SJSA1 (cell line): ENCODE measurements at regions not wholly inside any gene's neighbourhood (a gene's known extent, or its start where the extent isn't known, plus 50 kb on each side); places are given as distances from the start of the nearest gene placed in this dataset.

Experiments used
- DNase-seq, 2 experiments: peaks; one replicate each; pipeline ENCODE4 v3.0.0-alpha.2; 2015 to 2020; ENCODE audit warnings: low spot score in 2 of 2, low read depth in 1 of 2
- H3K27ac ChIP-seq: fragments of 250-450 bp; sonication (Bioruptor Pico); 2 replicates; pipeline ENCODE4 v1.5.1; 2020; ENCODE audit warnings: mild to moderate bottlenecking, moderate library complexity
- H3K27me3 ChIP-seq: fragments of 250-450 bp; sonication (Bioruptor Pico); replicated peaks from 2 replicates; pipeline ENCODE4 v1.5.1; 2020; ENCODE audit warnings: mild to moderate bottlenecking, moderate library complexity
- H3K36me3 ChIP-seq: fragments of 250-450 bp; sonication (Bioruptor Pico); 2 replicates; pipeline ENCODE4 v1.5.1; 2020; ENCODE audit warnings: mild to moderate bottlenecking
- H3K4me1 ChIP-seq: fragments of 250-450 bp; sonication (Bioruptor Pico); replicated peaks from 2 replicates; pipeline ENCODE4 v1.6.1; 2021; ENCODE audit warnings: mild to moderate bottlenecking
- H3K4me3 ChIP-seq: fragments of 250-450 bp; sonication (Bioruptor Pico); 2 replicates; pipeline ENCODE4 v1.5.1; 2020; ENCODE audit warnings: mild to moderate bottlenecking
- H3K9me3 ChIP-seq: fragments of 250-450 bp; sonication (Bioruptor Pico); replicated peaks from 2 replicates; pipeline ENCODE4 v1.5.1; 2020; ENCODE audit warnings: mild to moderate bottlenecking

- no peak for DNase-seq
- no peaks in the 10 kb centered on the region for H3K4me1 ChIP-seq
- H3K4me3 ChIP-seq: no peak overlapping the region
- H3K27ac ChIP-seq: no peak overlapping the region
- H3K9me3 ChIP-seq: 0 out of 2 replicates have a peak, but pooled peaks cover 2% of the 10 kb centered on the region
- H3K36me3 ChIP-seq: no peaks in the 10 kb centered on the region
- H3K27me3 ChIP-seq: no peaks in the 10 kb centered on the region
Measured at GRCh38 chr22:49491726-49492125, 335.9 kb downstream of the BRD1 start.

- H3K36me3 ChIP-seq: no peaks in the 10 kb centered on the region
- H3K4me1 ChIP-seq: no peaks in the 10 kb centered on the region
- H3K27me3 ChIP-seq: no peaks in the 10 kb centered on the region
- 0 out of 2 replicates have a peak, but pooled peaks cover 4% of the 10 kb centered on the region for H3K9me3 ChIP-seq
- H3K27ac ChIP-seq: no peak overlapping the region
- DNase-seq: no peak
- H3K4me3 ChIP-seq: no peak overlapping the region
Measured at GRCh38 chr22:49491221-49491635, 336.4 kb downstream of the BRD1 start.

GRCh38 chr22:49490692-49491091 is 337.0 kb downstream of the BRD1 start:
- no peaks in the 10 kb centered on the region for H3K27me3 ChIP-seq
- no peaks in the 10 kb centered on the region for H3K36me3 ChIP-seq
- no peak overlapping the region for H3K27ac ChIP-seq
- peaks cover 4% of the 10 kb centered on the region; the same call in 1 of the 2 replicates for H3K9me3 ChIP-seq
- no peak overlapping the region for H3K4me3 ChIP-seq
- H3K4me1 ChIP-seq: no peaks in the 10 kb centered on the region
- DNase-seq: no peak

- peaks cover 4% of the 10 kb centered on the region; the same call in 1 of the 2 replicates for H3K9me3 ChIP-seq
- no peaks in the 10 kb centered on the region for H3K36me3 ChIP-seq
- H3K4me1 ChIP-seq: no peaks in the 10 kb centered on the region
Measured at GRCh38 chr22:49489821-49490220, 337.9 kb downstream of the BRD1 start.

GRCh38 chr22:49488943-49489342 is 338.7 kb downstream of the BRD1 start:
- H3K9me3 ChIP-seq: peaks cover 4% of the 10 kb centered on the region; the same call in 1 of the 2 replicates
- H3K36me3 ChIP-seq: no peaks in the 10 kb centered on the region
- no peaks in the 10 kb centered on the region for H3K27me3 ChIP-seq
- no peak overlapping the region for H3K27ac ChIP-seq
- no peaks in the 10 kb centered on the region for H3K4me1 ChIP-seq
- DNase-seq: no peak
- H3K4me3 ChIP-seq: no peak overlapping the region

More at GRCh38 chr22:49489821-49490220, 337.9 kb downstream of the BRD1 start:
- H3K27ac ChIP-seq: no peak overlapping the region
- H3K4me3 ChIP-seq: no peak overlapping the region
- DNase-seq: no peak
- no peaks in the 10 kb centered on the region for H3K27me3 ChIP-seq

- H3K9me3 ChIP-seq: peaks cover 4% of the 10 kb centered on the region; the same call in 1 of the 2 replicates
- H3K36me3 ChIP-seq: no peaks in the 10 kb centered on the region
- no peak overlapping the region for H3K4me3 ChIP-seq
- H3K27me3 ChIP-seq: no peaks in the 10 kb centered on the region
- H3K27ac ChIP-seq: no peak overlapping the region
- no peaks in the 10 kb centered on the region for H3K4me1 ChIP-seq
- DNase-seq: no peak
Measured at GRCh38 chr22:49487950-49488349, 339.7 kb downstream of the BRD1 start.

- DNase-seq: no peak
- Histone ChIP-seq H3K4me3 (no peak overlapping the region), H3K9me3 (peaks cover 4% of the 10 kb centered on the region; the same call in 1 of the 2 replicates), H3K4me1 (no peaks in the 10 kb centered on the region), H3K27me3 (no peaks in the 10 kb centered on the region), H3K36me3 (no peaks in the 10 kb centered on the region), H3K27ac (no peak overlapping the region)
Measured at GRCh38 chr22:49486225-49486624, 341.4 kb downstream of the BRD1 start.

GRCh38 chr22:49483946-49484345 is 343.7 kb downstream of the BRD1 start:
- no peak for DNase-seq
- H3K4me3 ChIP-seq: no peak overlapping the region
- H3K9me3 ChIP-seq: peaks cover 4% of the 10 kb centered on the region; the same call in 1 of the 2 replicates
- H3K4me1 ChIP-seq: no peaks in the 10 kb centered on the region
- H3K36me3 ChIP-seq: no peaks in the 10 kb centered on the region
- no peaks in the 10 kb centered on the region for H3K27me3 ChIP-seq
- H3K27ac ChIP-seq: no peak overlapping the region

GRCh38 chr22:49483281-49483870 is 344.3 kb downstream of the BRD1 start:
- no peaks in the 10 kb centered on the region for H3K27me3 ChIP-seq
- H3K4me3 ChIP-seq: no peak overlapping the region
- H3K27ac ChIP-seq: no peak overlapping the region
- H3K36me3 ChIP-seq: no peaks in the 10 kb centered on the region
- no peak for DNase-seq
- no peaks in the 10 kb centered on the region for H3K4me1 ChIP-seq
- H3K9me3 ChIP-seq: peaks cover 4% of the 10 kb centered on the region; the same call in 1 of the 2 replicates

- H3K36me3 ChIP-seq: no peaks in the 10 kb centered on the region
- DNase-seq: no peak
- peaks cover 2% of the 10 kb centered on the region; the same call in 1 of the 2 replicates for H3K9me3 ChIP-seq
- H3K27ac ChIP-seq: no peak overlapping the region
- no peaks in the 10 kb centered on the region for H3K4me1 ChIP-seq
- H3K4me3 ChIP-seq: no peak overlapping the region
- no peaks in the 10 kb centered on the region for H3K27me3 ChIP-seq
Measured at GRCh38 chr22:49482811-49483210, 344.9 kb downstream of the BRD1 start.

- no peaks in the 10 kb centered on the region for H3K36me3 ChIP-seq
- no peak for DNase-seq
- peaks cover 2% of the 10 kb centered on the region; the same call in 1 of the 2 replicates for H3K9me3 ChIP-seq
Measured at GRCh38 chr22:49481659-49482399, 345.8 kb downstream of the BRD1 start.

GRCh38 chr22:49480896-49481658 is 346.6 kb downstream of the BRD1 start:
- Histone ChIP-seq H3K27me3 (no peaks in the 10 kb centered on the region), H3K9me3 (no peaks in the 10 kb centered on the region; the same call in 1 of the 2 replicates), H3K36me3 (no peaks in the 10 kb centered on the region), H3K4me1 (no peaks in the 10 kb centered on the region), H3K27ac (no peak overlapping the region), H3K4me3 (no peak overlapping the region)
- no peak for DNase-seq

More at GRCh38 chr22:49481659-49482399, 345.8 kb downstream of the BRD1 start:
- Histone ChIP-seq H3K27ac (no peak overlapping the region), H3K4me3 (no peak overlapping the region), H3K27me3 (no peaks in the 10 kb centered on the region), H3K4me1 (no peaks in the 10 kb centered on the region)

- Histone ChIP-seq H3K36me3 (no peaks in the 10 kb centered on the region), H3K27ac (no peak overlapping the region), H3K9me3 (no peaks in the 10 kb centered on the region; the same call in 1 of the 2 replicates), H3K4me1 (no peaks in the 10 kb centered on the region), H3K4me3 (no peak overlapping the region), H3K27me3 (no peaks in the 10 kb centered on the region)
- DNase-seq: no peak
Measured at GRCh38 chr22:49480331-49480730, 347.3 kb downstream of the BRD1 start.
